ENCODE measurements at regions not wholly inside any gene's neighbourhood (a gene's known extent, or its start where the extent isn't known, plus 50 kb on each side); places are given as distances from the start of the nearest gene placed in this dataset.

DNA sequence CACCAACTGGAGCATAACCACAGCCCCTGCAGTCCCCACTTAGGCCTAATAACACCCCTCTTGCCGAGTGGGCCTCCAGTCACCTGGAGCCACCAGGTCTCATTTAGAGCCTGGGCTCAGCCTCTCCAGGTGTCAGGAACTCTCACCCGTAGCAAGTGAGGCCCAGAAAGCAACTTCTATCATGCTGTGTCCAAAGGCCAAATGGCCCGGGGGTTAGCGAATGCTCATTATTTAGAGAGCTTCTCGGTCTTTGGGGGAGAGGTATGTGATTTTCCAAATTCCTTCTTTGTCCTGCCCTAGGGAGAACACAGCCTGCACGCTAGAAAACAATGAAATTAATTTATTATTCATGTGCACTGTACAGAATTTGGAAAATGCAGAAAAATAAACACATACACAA lies 109.9 kb upstream of the PTPRM start:
- ATAC-seq (no peak), DNase-seq (no peak)
- no peaks in the 10 kb centered on the region for H3K27me3 ChIP-seq
- no peaks in the 10 kb centered on the region for H3K36me3 ChIP-seq
- no peak overlapping the region for H3K4me3 ChIP-seq
- H3K27ac ChIP-seq = no peak overlapping the region
- intact Hi-C loops (cut with DNase I; ENCODE audit: low total_unique reads) (no loop called here), in situ Hi-C loops (cut with MboI; ENCODE audit: low sequenced_read_pairs in 4 of 4) (no loop called here)
- no peaks in the 10 kb centered on the region for H3K4me1 ChIP-seq
- TF ChIP-seq, protein P1, sequence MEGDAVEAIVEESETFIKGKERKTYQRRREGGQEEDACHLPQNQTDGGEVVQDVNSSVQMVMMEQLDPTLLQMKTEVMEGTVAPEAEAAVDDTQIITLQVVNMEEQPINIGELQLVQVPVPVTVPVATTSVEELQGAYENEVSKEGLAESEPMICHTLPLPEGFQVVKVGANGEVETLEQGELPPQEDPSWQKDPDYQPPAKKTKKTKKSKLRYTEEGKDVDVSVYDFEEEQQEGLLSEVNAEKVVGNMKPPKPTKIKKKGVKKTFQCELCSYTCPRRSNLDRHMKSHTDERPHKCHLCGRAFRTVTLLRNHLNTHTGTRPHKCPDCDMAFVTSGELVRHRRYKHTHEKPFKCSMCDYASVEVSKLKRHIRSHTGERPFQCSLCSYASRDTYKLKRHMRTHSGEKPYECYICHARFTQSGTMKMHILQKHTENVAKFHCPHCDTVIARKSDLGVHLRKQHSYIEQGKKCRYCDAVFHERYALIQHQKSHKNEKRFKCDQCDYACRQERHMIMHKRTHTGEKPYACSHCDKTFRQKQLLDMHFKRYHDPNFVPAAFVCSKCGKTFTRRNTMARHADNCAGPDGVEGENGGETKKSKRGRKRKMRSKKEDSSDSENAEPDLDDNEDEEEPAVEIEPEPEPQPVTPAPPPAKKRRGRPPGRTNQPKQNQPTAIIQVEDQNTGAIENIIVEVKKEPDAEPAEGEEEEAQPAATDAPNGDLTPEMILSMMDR (IDR thresholded peaks at IDR 0.05 in 4 of 5, conservative IDR thresholded peaks at IDR 0.05 in 1 of 5) = no peak
- no peak for TF ChIP-seq POLR2A (IDR thresholded peaks at IDR 0.05)
- no peaks in the 10 kb centered on the region for H3K9me3 ChIP-seq

DNA sequence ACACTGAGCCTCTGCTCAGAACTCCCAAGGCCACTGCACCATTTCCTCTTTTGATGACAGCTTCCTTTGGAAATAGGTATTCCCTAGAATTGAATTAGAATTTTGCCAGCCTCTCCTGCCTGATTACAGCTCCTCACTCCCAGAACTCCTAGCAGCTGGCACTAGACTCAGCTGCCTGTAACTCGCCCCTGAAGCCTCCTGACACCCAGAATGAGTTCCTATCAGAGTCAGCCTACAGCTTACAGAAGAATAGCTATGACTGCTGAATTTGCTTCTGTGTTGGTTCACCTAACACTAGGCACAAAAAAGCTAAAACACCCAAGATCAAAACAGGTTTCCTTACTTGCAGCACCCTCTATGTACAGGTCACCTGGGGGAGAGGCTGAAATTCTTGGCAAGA lies 108.2 kb upstream of the PTPRM start:
- Histone ChIP-seq H3K9me3 (no peaks in the 10 kb centered on the region), H3K4me1 (no peaks in the 10 kb centered on the region), H3K36me3 (no peaks in the 10 kb centered on the region), H3K27me3 (no peaks in the 10 kb centered on the region), H3K27ac (no peak overlapping the region), H3K4me3 (no peak overlapping the region)
- in situ Hi-C loops (cut with MboI; ENCODE audit: low sequenced_read_pairs in 4 of 4) = no loop called here
- TF ChIP-seq POLR2A (IDR thresholded peaks at IDR 0.05) = no peak
- TF ChIP-seq, protein P1 (IDR thresholded peaks at IDR 0.05 in 4 of 5, conservative IDR thresholded peaks at IDR 0.05 in 1 of 5) = no peak
- ATAC-seq (no peak), DNase-seq (no peak)
- intact Hi-C loops (cut with DNase I; ENCODE audit: low total_unique reads) = no loop called here

DNA sequence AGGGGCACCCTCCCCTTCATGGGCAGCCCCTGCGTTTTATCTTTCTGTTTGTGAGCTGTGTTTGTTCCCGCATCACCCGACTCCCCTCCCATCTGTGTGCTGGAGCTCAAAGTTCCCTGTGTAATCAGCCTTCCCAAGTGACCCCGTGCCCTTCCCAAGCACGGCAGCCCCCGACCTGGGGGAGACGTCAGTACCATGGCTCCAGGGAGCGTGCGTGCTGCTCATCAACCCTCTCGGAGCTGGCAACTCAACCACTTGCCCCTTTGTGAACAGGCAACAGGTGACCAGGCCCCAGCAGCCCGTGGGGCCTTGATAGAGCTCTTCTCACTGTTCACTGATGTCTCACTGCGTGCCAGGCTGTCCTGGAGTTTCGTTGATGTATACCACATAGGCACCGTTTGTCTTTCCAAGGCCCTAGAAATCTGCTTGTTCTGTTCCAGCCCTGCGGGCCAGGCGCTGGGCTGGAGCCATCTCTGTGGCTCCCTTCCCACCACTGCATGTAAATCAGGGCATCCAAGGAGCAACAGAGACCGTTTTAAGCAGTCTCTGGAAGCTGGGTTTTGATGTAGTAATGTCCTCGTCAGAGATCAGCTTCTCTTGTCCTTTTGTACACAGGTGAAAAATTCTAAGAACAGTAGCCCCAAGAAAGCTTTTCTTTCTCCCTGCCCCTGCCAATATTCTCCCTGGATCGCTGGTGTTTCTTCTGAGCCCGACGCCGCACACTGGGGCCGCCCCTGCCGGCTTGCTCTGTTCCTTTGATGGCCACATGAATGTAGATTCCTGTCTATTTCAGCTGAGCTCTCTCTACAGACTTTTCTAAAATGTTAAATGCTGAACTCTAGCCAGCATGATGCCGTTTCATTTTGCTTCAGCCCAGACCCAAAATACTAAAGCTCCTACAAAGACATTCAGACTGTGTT lies 107.0 kb upstream of the PTPRM start:
- no peak for ATAC-seq
- in situ Hi-C loops (cut with MboI; ENCODE audit: low sequenced_read_pairs in 4 of 4) (no loop called here), intact Hi-C loops (cut with DNase I; ENCODE audit: low total_unique reads) (no loop called here)
- H3K4me3 ChIP-seq = peak overlapping the region; percentile 15 to 34 (median 25)
- DNase-seq = no peak
- H3K27me3 ChIP-seq = no peaks in the 10 kb centered on the region
- H3K36me3 ChIP-seq = no peaks in the 10 kb centered on the region
- no peak overlapping the region for H3K27ac ChIP-seq
- TF ChIP-seq, protein P1 (IDR thresholded peaks at IDR 0.05 in 4 of 5, conservative IDR thresholded peaks at IDR 0.05 in 1 of 5) = no peak
- TF ChIP-seq POLR2A (IDR thresholded peaks at IDR 0.05) = no peak
- peaks cover 0 to 9% of the 10 kb centered on the region in 2 donors for H3K4me1 ChIP-seq
- no peaks in the 10 kb centered on the region for H3K9me3 ChIP-seq

DNA sequence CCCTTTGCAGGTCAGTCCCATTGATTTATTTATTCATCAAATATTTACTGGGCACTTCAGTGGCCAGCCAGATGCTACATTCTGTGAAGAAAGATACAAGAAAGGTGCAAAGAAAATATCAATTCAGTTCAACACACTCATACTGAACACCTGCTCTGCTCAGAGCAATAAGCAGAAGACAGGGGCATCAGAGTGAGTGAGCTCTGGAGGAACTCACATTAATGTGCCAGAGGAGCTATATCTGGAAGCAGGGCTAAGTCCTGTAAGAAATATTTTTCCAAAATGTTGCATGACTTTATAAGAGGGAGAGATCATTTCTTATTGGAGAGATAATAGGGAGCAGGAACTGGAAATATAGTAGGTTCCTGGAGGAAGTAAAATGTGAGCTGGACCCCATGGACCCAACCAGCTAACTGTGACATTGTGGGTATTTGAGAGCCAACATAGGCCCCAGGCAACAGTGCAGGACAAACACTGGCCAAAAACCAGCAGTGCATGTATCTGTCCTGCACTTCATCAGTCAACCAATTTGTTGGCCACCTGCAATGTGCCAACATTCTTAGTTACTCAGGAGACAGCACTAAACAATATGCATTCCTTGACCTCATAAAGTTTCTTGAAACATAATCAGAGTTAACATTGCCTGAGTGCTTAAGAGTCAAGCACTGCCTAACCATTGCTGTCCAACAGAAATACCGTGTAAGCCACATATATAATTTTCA lies 102.7 kb upstream of the PTPRM start:
- intact Hi-C loops (cut with DNase I; ENCODE audit: low total_unique reads) = no loop called here
- in situ Hi-C loops (cut with MboI; ENCODE audit: low sequenced_read_pairs in 4 of 4) = no loop called here
- H3K4me1 ChIP-seq = peaks cover 0 to 9% of the 10 kb centered on the region in 2 donors

More for the DNA sequence above, 102.7 kb upstream of the PTPRM start:
- no peaks in the 10 kb centered on the region for H3K27me3 ChIP-seq
- TF ChIP-seq POLR2A (IDR thresholded peaks at IDR 0.05) = no peak
- TF ChIP-seq, protein P1 (IDR thresholded peaks at IDR 0.05 in 4 of 5, conservative IDR thresholded peaks at IDR 0.05 in 1 of 5) = no peak
- ATAC-seq (no peak), DNase-seq (no peak)
- H3K27ac ChIP-seq = no peak overlapping the region
- no peak overlapping the region for H3K4me3 ChIP-seq
- H3K36me3 ChIP-seq = no peaks in the 10 kb centered on the region
- H3K9me3 ChIP-seq = no peaks in the 10 kb centered on the region
